ENCODE measurements at regions not wholly inside any gene's neighbourhood (a gene's known extent, or its start where the extent isn't known, plus 50 kb on each side); places are given as distances from the start of the nearest gene placed in this dataset.

DNA sequence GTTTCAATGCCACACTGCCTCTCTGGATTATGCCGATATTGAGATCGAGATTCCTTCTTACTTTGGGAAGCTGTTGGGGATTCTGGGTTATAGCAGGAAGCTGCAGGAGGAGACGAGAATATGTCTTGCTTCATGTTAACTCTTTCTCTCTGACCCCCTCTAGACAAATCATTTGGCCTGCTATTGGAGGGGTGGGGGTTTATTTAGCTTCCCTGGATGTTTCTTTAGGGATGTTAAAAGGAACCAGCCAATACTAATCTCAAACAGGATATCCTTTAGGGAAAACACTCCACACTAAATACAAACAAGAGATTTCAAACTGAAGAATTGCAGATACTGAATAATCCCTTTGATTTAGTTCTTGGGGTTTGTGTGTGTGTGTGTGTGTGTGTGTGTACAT is 102.6 kb downstream of the TMEM100 start:
- TF ChIP-seq SMC3 (conservative IDR thresholded peaks at IDR 0.05; ENCODE audit: poor library complexity) (no peak), EZH2 (IDR thresholded peaks at IDR 0.05; ENCODE audit: borderline replicate concordance, insufficient read depth, low read length, poor library complexity, severe bottlenecking) (no peak), MXI1 (conservative IDR thresholded peaks at IDR 0.05; ENCODE audit: poor library complexity, severe bottlenecking) (no peak), TAF1 (IDR thresholded peaks at IDR 0.05; ENCODE audit: low read depth) (no peak), RAD21 (conservative IDR thresholded peaks at IDR 0.05) (no peak), POLR2AphosphoS5 (IDR thresholded peaks at IDR 0.05) (no peak), EP300 (conservative IDR thresholded peaks at IDR 0.05; ENCODE audit: poor library complexity, severe bottlenecking) (no peak)
- TF ChIP-seq, protein P1, sequence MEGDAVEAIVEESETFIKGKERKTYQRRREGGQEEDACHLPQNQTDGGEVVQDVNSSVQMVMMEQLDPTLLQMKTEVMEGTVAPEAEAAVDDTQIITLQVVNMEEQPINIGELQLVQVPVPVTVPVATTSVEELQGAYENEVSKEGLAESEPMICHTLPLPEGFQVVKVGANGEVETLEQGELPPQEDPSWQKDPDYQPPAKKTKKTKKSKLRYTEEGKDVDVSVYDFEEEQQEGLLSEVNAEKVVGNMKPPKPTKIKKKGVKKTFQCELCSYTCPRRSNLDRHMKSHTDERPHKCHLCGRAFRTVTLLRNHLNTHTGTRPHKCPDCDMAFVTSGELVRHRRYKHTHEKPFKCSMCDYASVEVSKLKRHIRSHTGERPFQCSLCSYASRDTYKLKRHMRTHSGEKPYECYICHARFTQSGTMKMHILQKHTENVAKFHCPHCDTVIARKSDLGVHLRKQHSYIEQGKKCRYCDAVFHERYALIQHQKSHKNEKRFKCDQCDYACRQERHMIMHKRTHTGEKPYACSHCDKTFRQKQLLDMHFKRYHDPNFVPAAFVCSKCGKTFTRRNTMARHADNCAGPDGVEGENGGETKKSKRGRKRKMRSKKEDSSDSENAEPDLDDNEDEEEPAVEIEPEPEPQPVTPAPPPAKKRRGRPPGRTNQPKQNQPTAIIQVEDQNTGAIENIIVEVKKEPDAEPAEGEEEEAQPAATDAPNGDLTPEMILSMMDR (IDR thresholded peaks at IDR 0.05; ENCODE audit: poor library complexity, severe bottlenecking) = no peak
- TF ChIP-seq, protein P2, sequence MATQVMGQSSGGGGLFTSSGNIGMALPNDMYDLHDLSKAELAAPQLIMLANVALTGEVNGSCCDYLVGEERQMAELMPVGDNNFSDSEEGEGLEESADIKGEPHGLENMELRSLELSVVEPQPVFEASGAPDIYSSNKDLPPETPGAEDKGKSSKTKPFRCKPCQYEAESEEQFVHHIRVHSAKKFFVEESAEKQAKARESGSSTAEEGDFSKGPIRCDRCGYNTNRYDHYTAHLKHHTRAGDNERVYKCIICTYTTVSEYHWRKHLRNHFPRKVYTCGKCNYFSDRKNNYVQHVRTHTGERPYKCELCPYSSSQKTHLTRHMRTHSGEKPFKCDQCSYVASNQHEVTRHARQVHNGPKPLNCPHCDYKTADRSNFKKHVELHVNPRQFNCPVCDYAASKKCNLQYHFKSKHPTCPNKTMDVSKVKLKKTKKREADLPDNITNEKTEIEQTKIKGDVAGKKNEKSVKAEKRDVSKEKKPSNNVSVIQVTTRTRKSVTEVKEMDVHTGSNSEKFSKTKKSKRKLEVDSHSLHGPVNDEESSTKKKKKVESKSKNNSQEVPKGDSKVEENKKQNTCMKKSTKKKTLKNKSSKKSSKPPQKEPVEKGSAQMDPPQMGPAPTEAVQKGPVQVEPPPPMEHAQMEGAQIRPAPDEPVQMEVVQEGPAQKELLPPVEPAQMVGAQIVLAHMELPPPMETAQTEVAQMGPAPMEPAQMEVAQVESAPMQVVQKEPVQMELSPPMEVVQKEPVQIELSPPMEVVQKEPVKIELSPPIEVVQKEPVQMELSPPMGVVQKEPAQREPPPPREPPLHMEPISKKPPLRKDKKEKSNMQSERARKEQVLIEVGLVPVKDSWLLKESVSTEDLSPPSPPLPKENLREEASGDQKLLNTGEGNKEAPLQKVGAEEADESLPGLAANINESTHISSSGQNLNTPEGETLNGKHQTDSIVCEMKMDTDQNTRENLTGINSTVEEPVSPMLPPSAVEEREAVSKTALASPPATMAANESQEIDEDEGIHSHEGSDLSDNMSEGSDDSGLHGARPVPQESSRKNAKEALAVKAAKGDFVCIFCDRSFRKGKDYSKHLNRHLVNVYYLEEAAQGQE (IDR thresholded peaks at IDR 0.05; ENCODE audit: borderline replicate concordance) = no peak
- no peaks in the 10 kb centered on the region for H3F3A ChIP-seq (ENCODE audit: insufficient read depth, low read length, poor library complexity, severe bottlenecking)
- no peaks in the 10 kb centered on the region for H3K9me2 ChIP-seq (ENCODE audit: insufficient read depth, low read length)
- no peak overlapping the region for H3K27ac ChIP-seq (ENCODE audit: low read length)
- H3K27me3 ChIP-seq (ENCODE audit: insufficient read depth, low read depth, low read length) = no peaks in the 10 kb centered on the region
- H3K4me3 ChIP-seq (ENCODE audit: low read length) = no peak overlapping the region
- no peak overlapping the region for H2AFZ ChIP-seq (ENCODE audit: low read depth, low read length)
- H3K36me3 ChIP-seq (ENCODE audit: insufficient read depth, low read length) = no peaks in the 10 kb centered on the region
- no peaks in the 10 kb centered on the region for H3K9me3 ChIP-seq (ENCODE audit: low read length)
- H3K79me2 ChIP-seq (replicated peaks; ENCODE audit: insufficient read depth, low read length) = no peaks in the 10 kb centered on the region
- H3K4me2 ChIP-seq (ENCODE audit: low read length) = no peak overlapping the region
- H3K9ac ChIP-seq (ENCODE audit: low read length) = no peak overlapping the region
- no peaks in the 10 kb centered on the region for H4K20me1 ChIP-seq (ENCODE audit: insufficient read depth)

DNA sequence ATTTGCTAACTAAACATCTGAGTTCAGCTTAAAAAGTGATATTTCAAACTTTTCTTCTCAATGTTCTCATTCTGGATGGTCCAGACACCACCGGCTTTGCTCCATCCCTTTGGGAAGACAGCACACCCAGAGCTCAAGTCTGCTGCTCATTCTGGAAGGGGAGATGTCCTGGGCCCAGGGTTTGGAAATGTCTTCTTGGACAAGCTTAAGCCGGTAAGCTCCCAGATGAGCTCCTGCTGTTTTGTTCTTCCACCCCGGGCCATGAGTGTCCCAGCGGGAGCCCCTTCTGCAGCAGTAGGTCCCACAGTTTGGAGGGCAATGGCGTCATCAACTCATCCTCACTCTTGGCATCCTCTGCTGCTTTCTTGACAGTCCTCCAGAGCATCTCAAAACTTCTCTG is 105.2 kb downstream of the TMEM100 start:
- Histone ChIP-seq H3K4me3 (ENCODE audit: low read length) (no peak overlapping the region), H3K36me3 (ENCODE audit: insufficient read depth, low read length) (no peaks in the 10 kb centered on the region), H4K20me1 (ENCODE audit: insufficient read depth) (no peaks in the 10 kb centered on the region), H3K27me3 (ENCODE audit: insufficient read depth, low read depth, low read length) (no peaks in the 10 kb centered on the region), H3K9ac (ENCODE audit: low read length) (no peak overlapping the region), H2AFZ (ENCODE audit: low read depth, low read length) (no peak overlapping the region), H3K9me2 (ENCODE audit: insufficient read depth, low read length) (no peaks in the 10 kb centered on the region), H3K27ac (ENCODE audit: low read length) (no peak overlapping the region), H3K9me3 (ENCODE audit: low read length) (no peaks in the 10 kb centered on the region), H3F3A (ENCODE audit: insufficient read depth, low read length, poor library complexity, severe bottlenecking) (no peaks in the 10 kb centered on the region), H3K4me2 (ENCODE audit: low read length) (no peak overlapping the region), H3K79me2 (replicated peaks; ENCODE audit: insufficient read depth, low read length) (no peaks in the 10 kb centered on the region)
- TF ChIP-seq EZH2 (IDR thresholded peaks at IDR 0.05; ENCODE audit: borderline replicate concordance, insufficient read depth, low read length, poor library complexity, severe bottlenecking) (no peak), EP300 (conservative IDR thresholded peaks at IDR 0.05; ENCODE audit: poor library complexity, severe bottlenecking) (no peak), SMC3 (conservative IDR thresholded peaks at IDR 0.05; ENCODE audit: poor library complexity) (no peak)

DNA sequence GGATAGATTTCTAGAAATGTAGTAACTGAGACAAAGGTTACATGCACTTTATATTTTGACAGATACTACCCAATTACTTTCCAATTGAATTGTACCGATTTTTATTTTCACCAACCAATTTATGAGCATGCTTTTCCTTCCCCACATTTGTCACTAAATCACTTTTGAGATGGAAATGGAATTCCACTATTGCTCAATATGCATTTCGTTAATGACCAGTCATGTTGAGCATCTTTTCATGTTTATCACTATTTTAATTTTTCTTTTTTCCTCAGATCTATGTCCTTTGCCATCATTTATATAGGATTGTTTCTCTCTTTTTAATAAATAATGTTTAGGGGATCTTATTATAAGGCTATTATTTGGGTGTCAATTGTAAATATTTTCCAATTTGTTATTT is 102.8 kb upstream of the SMIM36 start:
- Histone ChIP-seq H3K4me3 (ENCODE audit: low read length) (no peak overlapping the region), H3K27ac (ENCODE audit: low read length) (no peak overlapping the region), H3K79me2 (replicated peaks; ENCODE audit: insufficient read depth, low read length) (no peaks in the 10 kb centered on the region), H4K20me1 (ENCODE audit: insufficient read depth) (no peaks in the 10 kb centered on the region), H3F3A (ENCODE audit: insufficient read depth, low read length, poor library complexity, severe bottlenecking) (no peaks in the 10 kb centered on the region), H3K27me3 (ENCODE audit: insufficient read depth, low read depth, low read length) (no peaks in the 10 kb centered on the region), H3K9me2 (ENCODE audit: insufficient read depth, low read length) (no peaks in the 10 kb centered on the region), H3K36me3 (ENCODE audit: insufficient read depth, low read length) (no peaks in the 10 kb centered on the region), H2AFZ (ENCODE audit: low read depth, low read length) (no peak overlapping the region), H3K9me3 (ENCODE audit: low read length) (no peaks in the 10 kb centered on the region), H3K4me2 (ENCODE audit: low read length) (no peak overlapping the region), H3K9ac (ENCODE audit: low read length) (no peak overlapping the region)
- no peak for TF ChIP-seq TAF1 (IDR thresholded peaks at IDR 0.05; ENCODE audit: low read depth)
- no peak for TF ChIP-seq POLR2AphosphoS5 (IDR thresholded peaks at IDR 0.05)
- no peak for TF ChIP-seq SMC3 (conservative IDR thresholded peaks at IDR 0.05; ENCODE audit: poor library complexity)
- no peak for TF ChIP-seq EP300 (conservative IDR thresholded peaks at IDR 0.05; ENCODE audit: poor library complexity, severe bottlenecking)
- TF ChIP-seq, protein P2 (IDR thresholded peaks at IDR 0.05; ENCODE audit: borderline replicate concordance) = no peak
- TF ChIP-seq, protein P1 (IDR thresholded peaks at IDR 0.05; ENCODE audit: poor library complexity, severe bottlenecking) = no peak

All from neural cell (in vitro differentiated cells).